Activated T-cell treated with anti-CD3 and anti-CD28 coated beads, Interleukin-2, amount 50 U/mL, for 24 hours (primary cell): ENCODE measurements at regions not wholly inside any gene's neighbourhood (a gene's known extent, or its start where the extent isn't known, plus 50 kb on each side); places are given as distances from the start of the nearest gene placed in this dataset.

ENCODE experiments used
- DNase-seq: peaks from one replicate; pipeline ENCODE4 v3.0.0-alpha.2; 2020
- H3K27ac Mint-ChIP-seq: 2 replicates; pipeline ENCODE4 v1.8.0; 2020; ENCODE audit warnings: mild to moderate bottlenecking, mixed read lengths
- H3K27me3 Mint-ChIP-seq: 2 replicates; pipeline ENCODE4 v1.8.0; 2020; ENCODE audit warnings: mixed read lengths
- H3K36me3 Mint-ChIP-seq: 2 replicates; pipeline ENCODE4 v1.8.0; 2020; ENCODE audit warnings: low read depth, mixed read lengths
- H3K4me1 Mint-ChIP-seq: 2 replicates; pipeline ENCODE4 v1.8.0; 2020; ENCODE audit warnings: low read depth, mixed read lengths
- H3K4me3 Mint-ChIP-seq: 2 replicates; pipeline ENCODE4 v1.8.0; 2020; ENCODE audit warnings: mild to moderate bottlenecking, moderate library complexity, mixed read lengths
- H3K9me3 Mint-ChIP-seq: 2 replicates; pipeline ENCODE4 v1.8.0; 2020; ENCODE audit warnings: mixed read lengths

DNA sequence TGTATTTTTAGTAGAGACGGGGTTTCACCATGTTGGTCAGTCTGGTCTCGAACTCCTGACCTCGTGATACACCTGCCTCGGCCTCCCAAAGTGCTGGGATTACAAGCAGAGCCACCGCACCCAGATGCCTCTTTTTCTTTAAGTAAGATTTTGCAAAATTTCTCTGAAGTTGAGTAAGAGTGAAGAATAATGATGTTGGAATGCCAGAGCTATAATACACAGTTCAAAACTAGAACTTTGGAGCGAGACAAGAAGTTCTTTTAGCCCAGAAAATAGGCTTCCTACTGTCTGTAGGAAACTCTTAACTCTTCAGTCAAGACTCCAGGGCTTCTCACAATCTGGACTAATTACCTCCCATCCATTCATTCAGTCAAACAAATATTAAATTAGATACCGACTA lies 51.4 kb downstream of the MARCHF4 start:
- Mint-ChIP-seq H3K27ac (no peak overlapping the region), H3K27me3 (no peaks in the 10 kb centered on the region), H3K36me3 (no peaks in the 10 kb centered on the region), H3K4me1 (peaks cover 6% of the 10 kb centered on the region), H3K9me3 (no peaks in the 10 kb centered on the region), H3K4me3 (no peak overlapping the region)
- DNase-seq: no peak

DNA sequence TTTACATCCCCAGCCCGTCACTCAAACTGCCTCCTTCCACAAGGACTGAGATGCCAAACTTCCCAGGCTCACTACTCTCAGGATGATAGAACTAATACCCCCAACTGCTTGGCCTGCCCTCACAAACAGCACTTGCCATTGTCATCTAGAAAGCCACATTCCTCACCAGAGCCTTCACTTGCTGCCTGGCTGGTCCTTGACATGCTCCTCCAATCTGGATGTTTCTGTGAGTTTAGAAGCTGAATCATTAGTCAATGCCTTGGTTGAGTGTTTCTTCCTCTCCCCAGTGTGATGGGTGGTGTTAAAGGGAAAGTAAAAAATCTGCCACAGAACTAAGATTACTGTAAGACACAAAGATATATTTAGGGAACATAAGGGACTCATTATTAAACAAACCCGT lies 52.5 kb downstream of the MARCHF4 start:
- no peak for DNase-seq
- Mint-ChIP-seq H3K4me1 (peaks cover 6% of the 10 kb centered on the region), H3K27me3 (no peaks in the 10 kb centered on the region), H3K4me3 (no peak overlapping the region), H3K36me3 (no peaks in the 10 kb centered on the region), H3K9me3 (no peaks in the 10 kb centered on the region), H3K27ac (no peak overlapping the region)

DNA sequence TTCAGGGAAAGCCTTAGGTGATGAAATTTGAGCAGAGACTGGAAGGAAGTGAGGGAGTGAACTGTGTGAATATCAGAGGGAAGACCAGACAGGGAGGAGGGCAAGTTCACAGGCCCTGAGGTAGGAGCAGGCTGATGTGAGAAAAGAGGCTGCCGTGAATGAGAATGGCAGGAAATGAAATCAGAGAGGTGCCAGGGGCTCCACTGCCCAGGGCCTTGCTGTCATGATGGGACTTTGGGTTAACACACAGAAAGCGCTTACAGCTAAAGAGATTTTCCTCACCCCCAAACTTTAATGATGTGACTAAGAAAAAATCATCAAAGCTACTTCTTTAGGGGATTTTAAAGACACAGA lies 53.8 kb downstream of the MARCHF4 start:
- Mint-ChIP-seq H3K27me3 (no peaks in the 10 kb centered on the region), H3K4me1 (peaks cover 6% of the 10 kb centered on the region), H3K9me3 (no peaks in the 10 kb centered on the region), H3K27ac (no peak overlapping the region), H3K4me3 (no peak overlapping the region), H3K36me3 (no peaks in the 10 kb centered on the region)
- no peak for DNase-seq

DNA sequence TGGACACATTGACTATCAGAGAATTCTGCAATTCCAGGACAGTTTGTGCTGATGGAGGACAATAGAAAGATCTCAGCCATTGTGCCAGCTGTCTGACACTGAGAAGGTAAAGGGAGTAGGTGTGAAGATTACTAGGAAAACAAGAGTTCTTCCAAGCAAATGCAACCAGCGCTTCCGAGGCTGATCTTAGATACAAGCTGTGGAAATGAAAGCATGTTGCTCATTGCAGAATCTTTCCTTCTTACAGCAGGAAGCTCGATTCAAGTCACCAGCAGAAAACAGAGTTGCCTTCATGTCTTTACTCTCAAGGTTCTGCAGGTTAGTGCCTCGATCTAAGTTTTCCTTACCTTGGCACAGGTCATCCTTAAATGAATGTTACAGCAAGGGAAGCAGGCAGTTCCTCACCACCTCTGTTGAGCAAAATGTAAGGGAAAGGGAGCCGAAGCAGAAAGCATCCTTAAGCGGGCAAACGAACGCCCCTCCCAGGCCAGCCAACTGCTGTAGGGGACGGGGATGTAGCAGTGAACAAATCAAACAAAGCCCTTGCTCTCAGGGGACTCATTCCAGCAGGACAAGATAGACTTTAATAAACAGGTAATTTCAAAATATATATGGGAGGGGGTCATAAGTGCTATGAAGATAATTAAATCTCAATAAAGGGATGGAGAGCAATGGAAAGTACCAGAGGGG lies 54.3 kb downstream of the MARCHF4 start:
- H3K36me3 Mint-ChIP-seq: no peaks in the 10 kb centered on the region
- H3K27ac Mint-ChIP-seq: no peak overlapping the region
- DNase-seq: no peak
- H3K4me3 Mint-ChIP-seq: no peak overlapping the region
- H3K4me1 Mint-ChIP-seq: peaks cover 6% of the 10 kb centered on the region
- H3K9me3 Mint-ChIP-seq: no peaks in the 10 kb centered on the region
- no peaks in the 10 kb centered on the region for H3K27me3 Mint-ChIP-seq

DNA sequence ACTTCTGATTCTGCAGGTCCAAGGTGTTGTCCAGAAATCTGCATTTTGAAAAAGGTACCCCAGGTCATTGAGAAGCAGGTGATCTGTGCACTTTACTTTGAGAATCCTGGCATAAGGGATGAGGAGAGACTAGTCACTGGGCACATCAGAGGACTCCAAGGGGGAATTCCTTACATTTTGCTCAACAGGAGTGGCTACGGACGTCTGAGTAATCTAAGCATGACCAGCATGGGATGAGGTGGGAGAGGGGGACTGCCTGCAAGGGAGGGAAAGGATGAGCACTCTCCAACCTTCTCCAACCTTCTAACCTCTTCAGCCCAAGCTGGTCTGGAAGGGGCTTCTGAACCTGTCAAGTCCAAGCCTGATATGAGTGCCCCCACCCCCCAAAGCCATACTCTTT lies 55.5 kb downstream of the MARCHF4 start:
- Mint-ChIP-seq H3K27ac (no peak overlapping the region), H3K4me3 (no peak overlapping the region), H3K36me3 (no peaks in the 10 kb centered on the region), H3K9me3 (no peaks in the 10 kb centered on the region), H3K4me1 (peaks cover 6% of the 10 kb centered on the region), H3K27me3 (no peaks in the 10 kb centered on the region)
- no peak for DNase-seq

DNA sequence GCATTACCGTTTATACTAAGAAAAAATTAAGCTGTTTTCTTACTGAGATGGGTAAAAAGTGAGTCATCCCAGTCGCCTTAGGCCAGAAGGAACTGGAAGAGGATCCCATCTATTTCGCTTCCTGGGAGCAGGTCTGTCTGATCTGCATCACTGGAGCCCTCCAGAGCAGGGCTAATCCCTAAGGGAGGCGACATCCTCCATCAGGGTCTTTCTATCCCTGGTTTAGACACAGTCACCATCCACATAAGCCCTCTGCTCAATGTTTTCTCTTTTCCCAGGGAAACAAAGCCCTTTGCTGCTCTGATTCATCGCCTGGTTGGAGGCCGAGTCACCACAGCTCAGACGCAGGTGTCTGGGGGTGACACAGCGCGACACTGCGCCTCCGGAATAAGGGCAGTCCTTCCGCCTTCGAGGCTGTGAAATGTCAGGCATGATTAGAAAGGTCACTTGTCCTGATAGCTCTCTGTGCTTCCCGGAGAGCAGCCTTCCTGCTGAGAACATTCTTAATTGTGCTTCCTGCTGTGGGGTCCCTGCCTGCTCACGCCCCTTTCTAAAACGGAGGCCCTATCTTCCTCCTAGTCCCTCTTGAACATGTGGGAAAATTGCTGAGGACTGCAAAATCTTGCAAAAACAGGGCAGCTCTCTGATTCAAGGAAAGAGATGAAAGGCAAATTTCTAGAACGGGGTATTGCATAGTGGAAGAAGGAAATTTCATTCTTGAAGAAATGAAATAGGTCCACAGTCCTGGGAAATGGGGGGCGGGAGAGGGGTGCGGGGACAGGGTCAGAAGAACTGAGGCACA lies 56.3 kb downstream of the MARCHF4 start:
- Mint-ChIP-seq H3K4me1 (peaks cover 6% of the 10 kb centered on the region), H3K4me3 (no peak overlapping the region), H3K9me3 (no peaks in the 10 kb centered on the region), H3K36me3 (no peaks in the 10 kb centered on the region), H3K27ac (no peak overlapping the region), H3K27me3 (no peaks in the 10 kb centered on the region)
- no peak for DNase-seq

DNA sequence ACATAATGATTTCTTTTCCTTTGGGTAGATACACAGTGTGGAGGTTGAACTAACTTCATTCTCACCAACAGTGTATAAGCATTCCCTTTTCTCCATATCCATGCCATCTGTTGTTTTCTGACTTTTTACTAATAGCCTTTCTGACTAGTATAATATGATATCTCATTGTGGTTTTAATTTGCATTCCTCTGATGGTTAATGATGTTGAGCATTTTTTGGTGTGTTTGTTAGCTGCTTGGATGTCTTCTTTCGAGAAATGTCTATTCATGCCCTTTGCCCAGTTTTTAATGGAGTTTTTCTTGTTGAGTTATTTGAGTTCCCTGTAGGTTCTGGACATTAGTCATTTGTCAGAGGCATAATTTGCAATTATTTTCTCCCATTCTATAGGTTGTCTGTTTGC lies 59.8 kb downstream of the MARCHF4 start:
- no peak overlapping the region for H3K27ac Mint-ChIP-seq
- DNase-seq: no peak
- no peaks in the 10 kb centered on the region for H3K27me3 Mint-ChIP-seq
- no peaks in the 10 kb centered on the region for H3K36me3 Mint-ChIP-seq
- H3K4me3 Mint-ChIP-seq: no peak overlapping the region
- no peaks in the 10 kb centered on the region for H3K4me1 Mint-ChIP-seq
- no peaks in the 10 kb centered on the region for H3K9me3 Mint-ChIP-seq

DNA sequence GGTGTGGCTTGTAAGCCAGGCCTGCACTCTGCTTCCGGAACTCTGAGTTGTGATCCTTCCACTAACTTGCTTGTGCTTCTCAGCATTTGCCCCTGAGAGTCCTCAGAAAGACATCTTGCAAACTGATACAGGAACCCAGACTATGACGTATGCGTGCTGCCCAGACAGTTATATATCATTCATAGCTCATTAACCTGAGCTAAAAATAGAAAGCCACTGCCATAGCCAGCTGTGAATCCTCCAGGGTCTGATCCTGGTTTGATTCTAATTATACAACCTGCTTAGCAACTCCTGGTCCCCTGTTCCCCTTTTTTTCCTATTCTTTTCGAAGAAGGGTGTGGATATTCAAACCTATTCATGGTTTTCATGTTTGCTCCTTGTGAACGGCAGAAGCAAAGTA lies 63.7 kb downstream of the MARCHF4 start:
- Mint-ChIP-seq H3K9me3 (no peaks in the 10 kb centered on the region), H3K27ac (no peak overlapping the region), H3K27me3 (no peaks in the 10 kb centered on the region), H3K4me1 (no peaks in the 10 kb centered on the region), H3K36me3 (no peaks in the 10 kb centered on the region), H3K4me3 (no peak overlapping the region)
- DNase-seq: no peak

DNA sequence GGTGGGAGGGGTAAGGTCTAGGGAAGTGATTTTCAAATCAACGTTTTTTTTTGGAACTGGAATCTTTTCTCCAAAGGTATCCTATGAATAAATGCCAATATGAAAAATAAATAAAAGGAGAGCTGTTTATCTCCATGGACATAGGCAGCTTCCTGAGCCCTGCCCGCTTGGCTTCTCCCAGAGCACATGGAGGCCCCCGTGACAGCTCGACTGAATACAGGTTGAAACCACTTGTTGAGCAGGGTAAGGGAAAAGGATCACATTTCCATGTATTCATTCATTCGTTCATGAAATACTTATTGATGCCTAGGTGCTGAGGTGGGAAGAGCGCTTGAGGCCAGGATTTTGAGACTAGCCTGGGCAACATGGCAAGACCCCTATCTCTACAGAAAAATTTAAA lies 64.8 kb downstream of the MARCHF4 start:
- Mint-ChIP-seq H3K4me3 (no peak overlapping the region), H3K27me3 (no peaks in the 10 kb centered on the region), H3K9me3 (no peaks in the 10 kb centered on the region), H3K4me1 (no peaks in the 10 kb centered on the region), H3K27ac (no peak overlapping the region), H3K36me3 (no peaks in the 10 kb centered on the region)
- DNase-seq: no peak

DNA sequence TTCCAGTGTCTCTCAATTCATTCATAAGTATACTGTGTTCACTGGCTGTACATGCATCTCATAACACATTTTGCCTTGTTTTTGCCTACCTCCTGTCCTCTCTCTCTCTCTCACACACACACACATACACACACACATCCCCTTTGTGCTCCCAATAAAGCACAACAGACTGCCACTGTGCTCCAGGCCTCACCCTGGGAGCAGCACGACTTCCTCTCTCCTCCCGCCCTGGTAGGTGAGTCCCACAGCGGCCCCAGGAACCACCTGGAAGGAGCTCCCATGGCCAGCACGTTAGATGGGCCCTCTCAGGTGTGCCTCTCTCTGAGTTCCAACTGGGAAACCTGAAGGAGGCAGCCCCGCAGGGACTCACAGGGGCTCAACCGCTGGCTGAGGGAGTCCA lies 65.4 kb downstream of the MARCHF4 start:
- Mint-ChIP-seq H3K27ac (no peak overlapping the region), H3K4me1 (no peaks in the 10 kb centered on the region), H3K36me3 (no peaks in the 10 kb centered on the region), H3K27me3 (no peaks in the 10 kb centered on the region), H3K4me3 (no peak overlapping the region), H3K9me3 (no peaks in the 10 kb centered on the region)
- DNase-seq: no peak

DNA sequence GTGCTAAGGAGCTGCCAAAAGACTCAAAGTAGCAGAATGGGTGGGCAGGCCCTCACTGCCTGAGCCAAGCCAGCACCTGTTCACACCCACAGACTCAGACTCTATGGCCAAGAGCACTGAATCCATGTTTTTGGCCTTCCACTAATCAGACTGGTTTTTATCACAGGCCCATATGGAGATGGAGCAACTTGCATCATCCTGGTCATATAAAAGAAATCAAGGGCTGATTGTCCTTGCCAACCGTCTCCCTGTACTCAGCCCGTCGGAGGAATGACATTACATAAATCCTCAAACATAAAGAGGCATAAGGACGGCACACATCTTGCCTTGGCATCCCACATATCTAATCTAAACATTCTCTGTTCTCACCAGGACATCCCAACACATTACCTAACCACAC lies 66.7 kb downstream of the MARCHF4 start:
- DNase-seq: no peak
- Mint-ChIP-seq H3K9me3 (no peaks in the 10 kb centered on the region), H3K27me3 (no peaks in the 10 kb centered on the region), H3K4me1 (no peaks in the 10 kb centered on the region), H3K4me3 (no peak overlapping the region), H3K27ac (no peak overlapping the region), H3K36me3 (no peaks in the 10 kb centered on the region)

DNA sequence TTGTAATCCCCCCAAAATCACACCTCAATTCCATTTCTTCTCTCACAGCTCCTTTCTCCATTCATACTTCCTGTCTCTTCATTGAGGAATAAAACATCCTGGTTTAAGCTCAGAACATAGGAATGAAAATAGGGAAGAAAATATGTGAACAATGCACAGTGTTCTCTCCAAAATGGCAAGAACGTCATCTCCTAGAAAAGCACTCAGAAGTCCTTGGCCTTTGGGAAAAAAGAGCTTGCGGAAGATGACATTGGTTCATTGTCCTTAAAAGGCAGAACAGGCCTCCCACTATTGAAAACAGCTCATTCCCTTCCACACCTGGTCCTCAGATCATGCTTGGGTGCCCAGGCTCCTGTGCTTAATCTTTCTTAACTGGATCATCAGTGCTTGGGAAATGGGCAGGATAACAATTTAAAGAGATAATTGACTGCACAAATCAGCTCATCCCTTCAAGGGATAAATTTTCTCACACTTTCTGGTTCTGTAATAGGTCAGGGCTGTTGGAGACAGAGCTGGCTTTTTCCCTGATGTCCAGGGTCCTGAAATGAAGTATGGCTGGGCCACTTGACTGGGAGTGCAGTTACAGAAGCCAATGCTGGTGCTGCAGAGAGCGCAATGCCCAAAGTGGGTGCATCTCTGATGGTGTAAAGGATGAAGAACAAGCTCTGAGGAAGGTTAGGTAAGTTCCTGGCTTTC lies 69.2 kb downstream of the MARCHF4 start:
- Mint-ChIP-seq H3K36me3 (no peaks in the 10 kb centered on the region), H3K9me3 (no peaks in the 10 kb centered on the region), H3K27ac (no peak overlapping the region), H3K4me3 (no peak overlapping the region), H3K27me3 (no peaks in the 10 kb centered on the region), H3K4me1 (no peaks in the 10 kb centered on the region)
- DNase-seq: no peak

DNA sequence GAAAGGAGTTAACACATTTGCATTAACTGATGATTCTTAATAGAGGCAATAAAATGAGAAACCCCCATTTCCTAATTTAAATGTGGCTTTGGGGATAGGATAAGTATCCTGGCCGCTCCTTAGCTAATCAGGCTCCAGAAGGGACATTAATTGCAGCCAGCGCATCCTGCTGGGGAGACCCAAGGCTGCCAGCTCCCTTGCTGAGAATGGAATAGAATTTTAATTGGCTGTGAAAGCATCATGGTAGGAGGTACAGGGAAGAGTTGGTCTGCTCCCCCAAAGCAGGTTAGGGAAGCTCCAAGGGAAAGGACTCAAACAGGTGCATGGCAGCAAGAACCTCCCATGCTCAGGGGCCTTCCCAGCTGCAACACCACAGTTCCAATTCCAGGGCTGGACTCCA lies 71.4 kb downstream of the MARCHF4 start:
- no peak overlapping the region for H3K27ac Mint-ChIP-seq
- peaks cover 11% of the 10 kb centered on the region for H3K4me1 Mint-ChIP-seq
- H3K36me3 Mint-ChIP-seq: no peaks in the 10 kb centered on the region
- H3K9me3 Mint-ChIP-seq: no peaks in the 10 kb centered on the region
- no peak for DNase-seq
- no peaks in the 10 kb centered on the region for H3K27me3 Mint-ChIP-seq
- no peak overlapping the region for H3K4me3 Mint-ChIP-seq

DNA sequence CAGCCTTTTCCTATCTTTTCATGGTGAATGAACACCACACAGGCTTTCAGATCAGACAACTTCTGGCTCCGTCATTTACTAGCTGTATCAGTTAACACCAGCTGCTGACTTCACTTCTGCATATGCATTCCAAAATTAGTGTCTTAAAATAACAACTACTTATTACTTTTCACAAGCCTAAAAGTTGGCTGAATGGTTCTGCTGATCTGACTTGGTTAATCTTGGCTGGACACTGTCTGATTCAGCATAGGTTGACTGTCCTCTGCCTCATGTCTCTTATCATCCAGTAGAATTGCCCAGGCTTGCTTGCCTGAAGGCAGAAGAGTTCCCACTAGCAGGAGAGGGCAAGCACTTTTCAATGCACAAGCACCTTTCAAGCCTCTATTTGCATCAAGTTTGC lies 72.7 kb downstream of the MARCHF4 start:
- H3K4me1 Mint-ChIP-seq: peaks cover 11% of the 10 kb centered on the region
- H3K27me3 Mint-ChIP-seq: no peaks in the 10 kb centered on the region
- no peak overlapping the region for H3K27ac Mint-ChIP-seq
- no peak for DNase-seq
- no peak overlapping the region for H3K4me3 Mint-ChIP-seq
- H3K9me3 Mint-ChIP-seq: no peaks in the 10 kb centered on the region
- H3K36me3 Mint-ChIP-seq: no peaks in the 10 kb centered on the region
